PFSK-1 (cell line): ENCODE measurements at regions not wholly inside any gene's neighbourhood (a gene's known extent, or its start where the extent isn't known, plus 50 kb on each side); places are given as distances from the start of the nearest gene placed in this dataset.

Source experiments
- FOXP2 ChIP-seq: optimal IDR thresholded peaks from 2 replicates; pipeline ENCODE3; 2011; ENCODE audit warnings: borderline replicate concordance, control low read depth, inconsistent platforms; ENCODE audit not compliant: insufficient read depth; ENCODE audit errors: extremely low read length, extremely low read depth
- REST ChIP-seq, 2 experiments: IDR thresholded peaks; 2 replicates each; pipeline versions ENCODE4 v1.6.1 to v1.8.0; 2011 to 2012; ENCODE audit warnings: low read depth in 2 of 2, low read length in 2 of 2, control low read depth in 1 of 2, inconsistent platforms in 1 of 2, mild to moderate bottlenecking in 1 of 2, moderate library complexity in 1 of 2; ENCODE audit not compliant: insufficient read depth in 1 of 2
- SIN3A ChIP-seq: IDR thresholded peaks from 2 replicates; pipeline ENCODE4 v1.6.1; 2012; ENCODE audit warnings: mild to moderate bottlenecking, low read length, moderate library complexity, borderline replicate concordance; ENCODE audit not compliant: insufficient read depth

- no peak for TF ChIP-seq FOXP2
- no peak for TF ChIP-seq SIN3A
- TF ChIP-seq REST (IDR thresholded peaks at IDR 0.05; ENCODE audit: insufficient read depth in 1 of 2, low read depth in 2 of 2, low read length in 2 of 2): no peak
Measured at GRCh38 chr5:26757941-26758340, 280.4 kb downstream of the CDH9 start.
